NCI-H460 (cell line): ENCODE measurements at regions not wholly inside any gene's neighbourhood (a gene's known extent, or its start where the extent isn't known, plus 50 kb on each side); places are given as distances from the start of the nearest gene placed in this dataset.
A peak's percentile ranks its signal among the peaks of the same experiment; 100 is the strongest.
"Not testable (repeated sequence)": the region's sequence is repeated elsewhere in the genome, so short reads cannot be mapped to it uniquely, and the experiment has no call there.

Source experiments
- DNase-seq: peaks from one replicate; pipeline ENCODE4 v3.0.0-alpha.2; 2016; ENCODE audit warnings: low read depth; ENCODE audit errors: extremely low read depth

DNA sequence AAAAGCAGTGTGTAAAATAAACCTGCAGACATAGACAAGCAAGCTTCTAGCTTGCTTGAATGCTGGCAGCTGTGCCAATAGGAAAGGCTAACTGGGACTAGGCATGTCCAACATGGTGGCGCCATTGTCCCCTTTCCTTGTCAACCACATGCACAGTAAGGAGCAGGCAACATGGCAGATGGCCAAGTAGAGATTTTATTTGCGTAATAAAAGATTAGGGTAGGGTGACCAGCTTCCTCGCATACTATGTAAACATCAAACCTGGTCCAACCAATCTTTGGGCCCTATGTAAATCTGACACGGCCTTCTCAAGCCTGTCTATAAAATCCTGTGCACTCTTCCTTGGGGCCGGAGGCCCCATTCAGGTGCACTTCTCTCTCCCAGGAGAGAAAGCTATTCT lies 575.4 kb upstream of the GOLIM4 start:
- no peak for DNase-seq

DNA sequence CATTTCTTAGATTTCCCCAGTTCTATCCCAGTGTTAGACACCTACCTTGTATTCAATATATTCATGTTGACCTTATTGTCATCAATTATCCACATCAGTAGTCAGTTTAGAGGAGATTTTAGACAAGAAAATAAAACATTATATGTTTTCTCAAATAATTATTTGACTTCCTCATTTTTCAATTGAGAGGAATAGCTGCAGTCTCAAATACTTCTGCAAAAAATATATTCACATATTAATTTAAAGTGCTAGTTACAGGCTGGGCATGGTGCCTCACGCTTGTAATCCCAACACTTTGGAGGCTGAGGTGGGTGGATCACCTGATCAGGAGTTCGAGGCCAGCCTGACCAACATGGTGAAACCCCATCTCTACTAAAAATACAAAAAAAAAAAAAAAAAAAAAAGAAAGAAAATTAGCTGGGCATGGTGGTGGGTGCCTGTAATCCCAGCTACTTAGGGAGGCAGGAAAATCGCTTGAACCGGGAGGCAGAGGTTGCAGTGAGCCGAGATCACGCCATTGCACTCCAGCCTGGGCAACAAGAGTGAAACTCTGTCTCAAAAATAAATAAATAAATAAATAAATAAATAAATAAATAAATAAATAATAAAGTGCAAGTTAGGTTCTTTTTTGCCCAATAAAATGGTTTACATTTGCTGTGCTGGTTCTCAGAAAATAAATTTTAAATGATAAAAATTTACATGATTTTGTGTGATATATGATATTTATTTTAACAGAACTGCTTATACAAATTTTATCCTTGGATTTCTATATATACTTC lies 565.3 kb upstream of the GOLIM4 start:
- not testable (repeated sequence) for DNase-seq

DNA sequence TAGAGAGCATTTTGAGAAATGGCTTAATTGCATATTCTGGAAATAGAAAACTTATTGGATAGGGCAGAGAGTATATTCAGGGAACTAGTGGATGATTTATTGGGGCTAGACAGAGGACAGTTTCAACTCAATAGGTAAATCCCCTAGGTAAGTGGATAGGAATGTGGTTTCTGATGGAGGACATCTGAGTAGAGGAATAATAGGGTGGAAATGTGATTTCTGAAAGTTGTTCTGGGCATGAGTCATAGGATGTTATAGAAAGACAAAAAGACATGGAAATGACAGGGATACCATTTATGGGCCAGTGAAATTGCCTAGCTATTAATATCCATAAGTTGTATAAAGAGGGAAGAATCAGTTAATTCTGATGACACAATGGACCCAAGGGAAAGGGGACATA lies 563.3 kb upstream of the GOLIM4 start:
- no peak for DNase-seq

DNA sequence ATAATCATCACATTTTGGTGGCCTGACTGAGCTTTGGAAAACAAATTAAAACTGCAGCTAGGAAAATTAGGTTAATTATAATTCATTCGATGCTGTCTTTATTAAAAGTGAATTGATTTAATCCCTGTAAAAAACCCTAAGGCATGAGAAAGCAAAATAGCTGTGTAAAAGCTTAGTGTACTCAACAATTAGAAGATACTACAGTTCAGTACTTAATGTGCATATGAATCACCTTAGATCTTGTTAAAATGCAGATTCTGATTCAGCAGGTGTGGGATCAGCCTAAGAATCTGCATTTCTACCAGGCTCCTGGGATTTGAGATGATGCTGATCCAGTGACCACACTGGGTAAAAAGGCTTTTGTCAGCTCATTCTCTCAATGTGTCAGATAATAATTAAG lies 559.9 kb upstream of the GOLIM4 start:
- DNase-seq: no peak

DNA sequence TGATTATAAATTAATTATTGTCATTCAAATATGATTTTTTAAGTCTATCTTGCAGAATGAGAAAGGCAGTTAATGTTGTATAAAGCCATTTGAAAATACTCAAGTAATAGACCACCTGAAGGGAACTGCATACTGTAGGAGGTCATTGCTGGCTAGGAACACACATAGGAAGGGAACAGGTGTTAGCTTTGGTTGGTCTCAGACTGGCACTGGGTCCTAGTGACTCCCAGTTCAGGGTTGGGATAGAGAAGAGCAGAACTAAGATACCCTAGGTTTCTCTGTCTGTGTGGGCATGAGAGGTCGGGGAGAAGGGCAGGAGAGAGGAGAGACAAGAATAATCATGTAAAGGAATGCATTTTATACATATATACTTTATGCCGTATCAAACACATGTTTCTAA lies 559.0 kb upstream of the GOLIM4 start:
- no peak for DNase-seq

DNA sequence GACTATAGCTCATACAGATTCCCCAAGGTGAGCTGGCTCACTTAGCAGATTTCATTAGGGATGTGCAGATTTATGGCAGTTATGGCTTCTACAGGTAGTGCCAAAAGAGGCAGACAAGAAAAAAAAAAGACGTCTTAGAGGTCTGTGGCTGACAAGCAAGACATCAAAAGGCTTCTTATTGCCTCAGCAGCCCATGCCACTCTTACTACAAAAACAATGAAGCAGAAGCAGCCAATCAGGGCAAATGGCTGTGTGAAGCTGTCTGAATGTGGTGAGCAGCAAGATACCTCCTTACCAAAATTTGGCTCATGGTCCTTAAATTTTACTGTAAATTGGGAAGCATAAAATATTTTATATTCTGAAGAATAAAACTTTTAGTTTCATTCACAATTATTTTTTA lies 557.5 kb upstream of the GOLIM4 start:
- DNase-seq: no peak

DNA sequence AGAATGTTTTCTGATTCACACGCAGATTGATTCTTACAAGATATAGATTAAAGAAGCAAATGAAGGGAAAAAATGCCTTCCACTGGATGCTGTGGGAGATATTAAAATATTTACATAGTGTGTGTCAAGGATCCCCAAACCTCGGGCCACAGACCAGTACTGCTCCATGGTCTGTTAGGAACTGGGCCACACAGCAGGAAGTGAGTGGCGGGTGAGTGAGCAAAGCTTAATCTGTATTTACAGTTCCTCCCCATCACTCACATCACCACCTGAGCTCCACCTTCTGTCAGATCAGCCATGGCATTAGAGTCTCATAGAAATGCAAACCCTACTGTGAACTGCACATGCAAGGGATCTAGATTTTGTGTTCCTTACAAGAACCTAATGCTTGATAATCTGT lies 552.6 kb upstream of the GOLIM4 start:
- no peak for DNase-seq

DNA sequence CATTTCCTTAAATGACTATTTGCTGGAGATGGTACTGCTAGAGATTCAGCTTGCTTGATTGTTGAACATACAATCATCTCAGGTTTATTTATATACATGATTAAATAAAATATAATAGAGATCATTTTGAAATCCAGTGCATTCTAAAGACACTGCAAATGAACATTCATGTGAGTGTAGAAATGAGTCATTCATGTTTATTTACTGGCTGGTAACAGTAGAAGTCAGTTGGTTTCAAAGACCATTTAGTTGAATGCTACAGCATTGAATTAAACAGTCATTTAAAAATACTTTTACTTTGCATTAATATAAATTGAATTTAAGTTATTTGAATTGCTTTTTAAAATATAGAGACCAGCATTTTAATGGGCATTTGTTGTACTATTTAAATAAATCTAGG lies 551.9 kb upstream of the GOLIM4 start:
- no peak for DNase-seq

DNA sequence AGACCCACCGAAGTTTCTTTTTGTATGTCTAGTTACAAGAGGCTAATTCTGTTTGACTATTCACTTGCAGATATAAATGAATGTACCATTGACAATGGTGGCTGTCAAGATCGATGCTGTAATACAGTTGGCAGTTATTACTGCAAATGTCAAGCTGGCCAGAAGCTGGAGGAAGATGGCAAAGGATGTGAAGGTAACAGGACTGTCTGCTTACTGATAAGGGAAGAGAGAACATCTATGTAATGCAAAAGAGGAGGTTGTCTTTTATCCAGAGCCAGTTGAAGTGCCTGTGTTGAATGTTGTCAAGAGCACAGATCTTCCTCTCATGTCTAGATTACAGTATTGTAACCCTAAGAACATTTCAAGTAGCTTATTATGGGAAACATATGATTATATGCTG lies 549.5 kb upstream of the GOLIM4 start:
- DNase-seq: no peak

DNA sequence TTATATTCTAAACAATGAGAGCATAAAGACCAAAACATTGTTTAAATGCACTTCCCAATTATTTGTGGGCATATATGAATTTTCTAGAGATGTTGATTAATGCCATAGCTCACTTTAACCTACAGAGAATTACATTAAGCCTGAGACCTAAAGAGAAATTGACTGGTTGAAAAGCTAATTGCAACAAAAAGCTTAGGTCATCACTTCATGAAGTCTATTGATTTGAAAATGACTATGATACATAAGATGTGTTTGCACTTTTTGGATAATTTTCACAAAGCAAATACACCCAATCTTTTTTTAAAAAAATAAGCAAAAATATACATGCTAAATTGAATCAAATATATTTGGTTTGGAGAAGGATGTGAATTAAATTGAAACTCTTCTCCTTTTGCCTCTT lies 532.8 kb upstream of the GOLIM4 start:
- DNase-seq: no peak

DNA sequence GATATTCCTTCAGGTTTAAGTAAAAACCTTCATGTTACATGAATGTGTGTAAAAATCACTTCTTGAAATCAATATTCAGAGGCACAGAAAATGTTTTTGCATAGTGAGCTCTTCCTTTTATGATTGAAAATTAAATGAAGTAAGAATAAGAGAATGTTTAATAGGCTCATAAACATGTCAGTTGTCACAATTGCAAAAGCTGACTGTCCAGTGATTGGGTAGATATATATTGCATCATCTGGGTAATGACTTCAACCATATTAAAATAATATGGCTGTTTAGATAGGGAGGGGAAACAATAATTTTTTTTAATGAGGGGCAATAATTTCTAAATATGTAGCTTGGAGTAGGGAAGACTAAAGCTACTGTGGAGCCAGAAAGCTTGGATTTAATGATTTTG lies 529.8 kb upstream of the GOLIM4 start:
- DNase-seq: no peak

DNA sequence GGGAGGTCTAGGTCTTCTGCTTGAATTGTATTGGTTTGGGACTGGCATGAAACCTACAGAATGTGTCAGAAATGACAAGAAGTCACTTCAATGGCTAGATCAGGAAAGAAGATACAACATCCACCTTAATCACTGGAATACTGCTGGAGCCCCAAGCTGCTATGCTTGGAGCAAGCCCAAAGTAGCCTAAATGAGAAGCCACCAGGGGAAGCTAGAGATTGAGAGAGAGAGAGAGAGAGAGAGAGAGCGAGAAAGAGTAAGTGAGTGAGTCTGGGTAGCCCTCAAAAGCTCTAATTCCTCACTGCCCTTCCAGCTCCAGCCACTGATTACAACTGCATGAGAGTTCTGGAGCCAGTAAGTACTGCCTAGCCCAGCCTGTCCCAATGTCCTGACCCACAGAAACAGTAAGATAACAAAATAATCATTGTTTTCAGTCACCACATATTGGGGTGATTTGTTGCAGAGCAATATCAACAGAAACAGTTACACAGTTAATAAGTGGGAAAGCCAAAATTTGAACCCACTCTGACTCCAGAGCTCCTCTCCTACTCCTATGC lies 529.2 kb upstream of the GOLIM4 start:
- no peak for DNase-seq

DNA sequence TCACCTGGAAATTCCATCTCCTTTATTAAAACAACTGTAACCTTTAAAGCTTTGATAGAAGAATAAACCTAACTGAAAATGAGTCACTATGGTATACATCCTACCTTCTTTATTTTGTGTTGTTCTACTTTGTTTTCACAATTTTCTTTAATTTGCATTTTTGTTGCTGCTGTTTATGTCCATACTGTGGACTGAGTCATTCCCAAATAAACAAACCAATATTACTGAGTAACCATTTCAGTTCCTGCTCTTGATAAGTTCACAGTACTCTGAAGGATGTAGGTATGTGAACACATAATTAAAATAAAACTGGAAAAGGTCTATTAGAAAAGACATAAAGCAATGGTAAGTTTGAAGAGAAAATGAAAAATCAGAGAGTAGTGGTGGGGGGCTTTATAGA lies 528.5 kb upstream of the GOLIM4 start:
- no peak for DNase-seq

DNA sequence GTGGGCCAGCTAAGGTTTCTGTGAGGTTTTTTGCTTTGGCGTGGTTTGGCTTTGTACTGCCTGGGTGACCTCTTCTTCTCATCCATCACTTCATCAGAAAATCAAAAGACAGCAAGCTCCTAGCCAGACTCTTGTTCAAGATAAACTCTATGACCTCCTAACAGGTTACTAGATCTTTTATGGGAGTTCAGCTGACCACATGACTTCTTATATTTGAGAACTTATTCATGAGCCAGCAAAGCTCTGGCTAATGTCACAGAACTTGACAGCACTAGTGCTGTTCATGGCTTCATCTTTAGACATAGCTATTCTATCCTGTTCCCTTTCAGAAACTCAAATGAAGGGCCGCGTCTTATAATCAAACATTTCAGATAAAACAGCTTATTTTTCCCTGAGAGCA lies 527.1 kb upstream of the GOLIM4 start:
- DNase-seq: no peak

DNA sequence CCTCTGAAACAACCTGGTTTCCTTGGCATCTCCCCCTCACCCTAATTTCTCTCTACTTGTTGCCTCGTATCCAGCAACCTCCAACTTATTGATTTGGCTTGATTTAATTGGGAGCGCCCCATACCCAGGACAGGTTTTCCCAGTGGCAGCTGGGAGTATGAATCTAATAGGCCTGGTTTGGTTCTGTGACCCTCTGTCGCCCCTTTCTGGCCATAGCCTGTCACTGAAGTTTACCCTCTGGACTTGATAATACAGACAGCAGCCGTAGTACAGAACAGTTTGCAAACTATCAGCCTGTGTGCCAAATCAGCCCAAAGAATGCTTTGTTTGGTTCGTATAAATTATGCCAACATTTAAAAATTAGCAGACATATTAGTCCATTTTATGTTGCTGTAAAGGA lies 525.1 kb upstream of the GOLIM4 start:
- peak; percentile 20 for DNase-seq

DNA sequence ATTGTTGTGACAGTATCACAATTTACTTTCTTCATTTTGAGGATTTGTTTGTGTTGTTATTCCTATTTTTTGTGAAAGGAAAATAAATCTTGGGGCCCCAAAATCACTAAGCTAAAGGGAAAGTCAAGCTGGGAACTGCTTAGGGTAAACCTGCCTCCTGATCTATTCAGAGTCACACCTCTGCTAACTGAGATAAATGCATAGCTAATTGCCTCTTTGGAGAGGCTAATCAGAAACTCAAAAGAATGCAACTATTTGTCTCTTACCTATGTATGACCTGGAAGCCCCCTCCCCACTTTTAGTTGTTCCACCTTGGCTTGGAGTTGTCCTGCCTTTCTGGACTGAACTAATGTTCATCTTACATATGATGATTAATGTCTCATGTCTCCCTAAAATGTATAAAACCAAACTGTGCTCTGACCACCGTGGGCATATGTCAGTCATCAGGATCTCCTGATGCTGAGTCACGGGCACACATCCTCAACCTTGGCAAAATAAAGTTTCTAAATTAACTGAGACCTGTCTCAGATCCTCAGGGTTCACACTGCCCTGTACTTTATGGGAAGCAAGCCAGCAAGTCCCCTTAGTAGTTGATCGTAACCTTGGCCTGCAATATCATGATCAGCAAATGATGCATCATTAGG lies 523.2 kb upstream of the GOLIM4 start:
- no peak for DNase-seq

DNA sequence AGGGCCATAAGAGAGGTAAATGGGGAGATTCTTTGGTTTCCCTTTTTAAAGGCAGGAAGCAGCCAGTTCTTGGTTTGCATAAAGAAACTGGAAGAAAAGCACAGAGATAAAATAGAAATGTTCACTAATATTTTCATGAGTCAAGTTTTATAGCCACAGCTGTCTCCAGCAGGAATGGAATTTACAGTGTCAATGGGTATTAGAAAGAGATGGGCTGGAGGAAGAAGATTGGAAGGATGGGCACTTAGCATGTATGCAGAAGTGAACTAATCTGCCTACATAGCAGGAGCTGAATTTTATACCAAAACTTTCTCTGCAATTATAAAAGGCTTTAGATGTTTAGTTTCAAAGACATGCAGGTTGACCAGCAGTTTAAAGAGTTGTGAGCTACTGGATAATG lies 521.9 kb upstream of the GOLIM4 start:
- no peak for DNase-seq

DNA sequence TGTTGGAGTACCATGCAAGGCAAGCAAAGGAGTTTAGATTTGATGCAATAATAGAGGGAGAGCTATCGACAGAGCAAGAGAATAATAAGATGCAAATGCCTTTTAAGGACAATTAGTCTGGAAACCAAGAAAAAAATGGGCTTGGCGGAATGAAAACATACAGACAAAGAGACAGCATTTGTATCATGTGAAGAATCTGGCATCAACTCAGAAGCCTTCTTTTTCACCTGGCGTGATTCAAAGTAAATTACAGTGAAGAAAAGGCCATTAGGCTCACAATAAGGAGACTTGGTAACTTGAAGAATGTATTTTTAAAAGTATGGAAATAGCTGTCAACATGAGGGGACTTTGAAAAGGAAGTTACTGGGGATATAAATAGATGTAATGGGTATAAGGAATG lies 521.2 kb upstream of the GOLIM4 start:
- no peak for DNase-seq

DNA sequence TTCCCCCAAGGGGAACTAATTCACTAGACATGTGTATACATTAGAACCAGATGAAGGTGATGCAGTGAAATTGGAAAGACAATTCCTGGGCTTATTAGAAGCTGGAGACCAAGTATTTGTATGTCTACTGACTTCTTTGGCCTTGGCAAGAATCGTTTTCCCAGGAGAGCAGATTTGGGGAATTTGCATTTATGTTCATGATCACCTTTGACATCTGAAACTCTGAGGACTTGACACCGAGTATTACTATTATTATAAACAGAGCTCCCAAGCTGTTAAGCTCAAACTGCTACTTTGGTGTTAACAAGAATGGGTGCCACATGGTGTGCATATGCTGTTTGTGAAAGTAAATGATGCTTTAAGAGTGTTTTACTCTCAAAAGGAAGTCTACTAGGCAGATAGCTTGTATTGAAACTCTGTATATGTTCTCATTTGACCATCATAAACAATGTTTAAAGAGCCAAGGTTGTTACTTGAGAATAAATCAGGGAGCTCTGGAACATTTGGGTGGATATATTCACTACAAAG lies 519.8 kb upstream of the GOLIM4 start:
- no peak for DNase-seq

DNA sequence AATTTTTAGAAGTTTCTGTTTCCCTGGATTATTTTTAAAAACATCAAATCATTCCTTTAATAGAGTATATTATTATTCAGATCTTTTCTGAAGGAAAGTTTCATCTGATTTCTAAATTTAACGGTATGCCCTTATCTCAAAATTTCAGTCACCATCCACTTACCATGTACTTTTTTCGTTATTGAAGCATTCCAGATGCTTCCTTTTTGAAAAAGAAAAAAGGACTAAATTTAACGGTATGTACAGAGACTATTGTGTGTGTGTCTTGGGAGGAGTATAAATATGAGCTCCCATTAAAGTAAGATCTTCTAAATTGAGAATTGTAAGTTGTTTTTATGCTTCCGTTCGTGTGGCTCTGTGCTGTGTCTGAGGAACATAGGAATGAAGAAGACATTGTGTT lies 517.4 kb upstream of the GOLIM4 start:
- no peak for DNase-seq

DNA sequence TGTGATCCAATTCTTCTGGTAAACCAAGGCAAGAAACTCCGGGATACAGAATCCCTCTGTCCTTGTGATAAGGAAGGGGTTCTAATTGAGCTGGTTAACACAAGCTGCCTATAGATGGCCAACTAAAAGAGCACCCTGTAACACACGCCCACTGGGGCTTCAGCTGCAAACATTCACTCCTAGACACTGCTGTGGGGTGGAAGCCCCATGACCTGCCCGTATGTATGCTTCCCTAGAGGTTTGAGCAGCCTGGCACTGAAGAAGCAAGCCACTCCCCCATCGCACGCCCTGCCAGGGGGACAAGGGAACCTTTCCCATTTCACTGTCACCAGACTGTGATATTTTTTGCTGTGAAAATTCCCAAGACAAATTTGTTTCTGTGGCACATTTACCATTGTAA lies 516.9 kb upstream of the GOLIM4 start:
- DNase-seq: no peak

DNA sequence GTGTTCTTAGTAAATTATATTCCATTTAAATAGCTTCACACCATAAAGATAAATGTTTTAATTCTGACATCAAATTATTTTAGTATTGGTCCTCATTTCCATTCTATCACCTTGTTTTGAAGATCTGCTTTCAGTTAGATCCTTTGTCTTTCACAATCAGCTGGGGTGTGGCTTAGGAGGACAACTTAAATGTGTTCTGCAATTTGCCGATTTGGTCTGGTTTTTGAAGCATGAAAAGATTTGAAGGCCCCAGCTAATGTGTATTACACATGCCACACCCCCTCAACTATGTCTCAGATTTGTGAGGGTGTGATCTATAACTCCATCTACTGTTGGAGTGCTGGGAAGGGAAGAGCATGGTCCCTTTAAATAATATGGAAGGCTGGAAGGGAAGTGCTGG lies 516.1 kb upstream of the GOLIM4 start:
- DNase-seq: no peak
